GM12878 (cell line): ENCODE measurements at regions not wholly inside any gene's neighbourhood (a gene's known extent, or its start where the extent isn't known, plus 50 kb on each side); places are given as distances from the start of the nearest gene placed in this dataset.

Source experiments
- ATAC-seq: fragments of 200-7000 bp; cut with Tn5 transposase; 3 replicates; pipeline ENCODE4 v1.9.1; 2020; ENCODE audit warnings: mild to moderate bottlenecking, moderate library complexity
- BruUV-seq: library from RNA; stranded (reverse); fragments of 400-500 nt; replicated peaks from 2 replicates; lab custom pipeline; 2021; lab: Mats Ljungman, UMichigan
- CTCF ChIA-PET: fragments of 300-600 bp; sonication (Branson Sonifier 250); formaldehyde crosslinking; extraction: SDS; loops from one replicate; lab custom pipeline; 2021; ENCODE audit warnings: inconsistent platforms; lab: Yijun Ruan, JAX
- POLR2A ChIA-PET: fragments of 350-600 bp; formaldehyde crosslinking; extraction: SDS; loops from one replicate; lab custom pipeline; 2021; ENCODE audit warnings: inconsistent platforms; lab: Charles Lee
- RAD21 ChIA-PET: fragments of 300-600 bp; sonication (Branson Sonifier 250); formaldehyde crosslinking; loops from one replicate; lab custom pipeline; 2023; ENCODE audit warnings: antibody characterized with exemption; ENCODE audit not compliant: unreplicated experiment; lab: Charles Lee
- SMC1A ChIA-PET: fragments of 300-600 bp; sonication (Branson Sonifier 250); formaldehyde crosslinking; loops from one replicate; lab custom pipeline; 2023; ENCODE audit not compliant: unreplicated experiment, uncharacterized antibody; lab: Charles Lee
- DNase-seq: peaks from one replicate; pipeline ENCODE4 v3.0.0-alpha.2; 2011; ENCODE audit warnings: low read depth, low spot score
- FAIRE-seq: peaks from 3 replicates; lab custom pipeline; 2011; peaks lifted over from hg19 to GRCh38; lab: Jason Lieb, UNC
- H2AFZ ChIP-seq: 2 replicates; pipeline ENCODE4 v1.6.0; 2011; ENCODE audit warnings: low read depth, low read length, control low read depth; ENCODE audit not compliant: control insufficient read depth
- H3K27ac ChIP-seq: 2 replicates; pipeline ENCODE4 v1.5.1; 2011; ENCODE audit warnings: control low read depth; ENCODE audit not compliant: control insufficient read depth, insufficient read depth
- H3K27me3 ChIP-seq, 2 experiments: replicated peaks in 1 of 2; 2 replicates each; pipeline versions ENCODE4 v1.6.0 to v1.6.1; 2011; ENCODE audit warnings: low read length in 1 of 2; ENCODE audit not compliant: control insufficient read depth in 2 of 2, insufficient read depth in 2 of 2
- H3K36me3 ChIP-seq, 2 experiments: 2 replicates each; pipeline ENCODE4 v1.5.1; 2011; ENCODE audit warnings: low read length in 1 of 2; ENCODE audit not compliant: control insufficient read depth in 2 of 2, insufficient read depth in 2 of 2
- H3K4me1 ChIP-seq: 2 replicates; pipeline ENCODE4 v1.6.1; 2011; ENCODE audit warnings: mild to moderate bottlenecking, low read length, moderate library complexity, mixed read lengths; ENCODE audit not compliant: control insufficient read depth, insufficient read depth
- H3K4me2 ChIP-seq: 2 replicates; pipeline ENCODE4 v1.6.0; 2011; ENCODE audit warnings: control low read depth; ENCODE audit not compliant: control insufficient read depth, insufficient read depth
- H3K4me3 ChIP-seq: fragments of 200-600 bp; sonication (generic); 2 replicates; pipeline ENCODE4 v1.5.1; 2016
- H3K79me2 ChIP-seq: 2 replicates; pipeline ENCODE4 v1.6.0; 2011; ENCODE audit warnings: low read length; ENCODE audit not compliant: control insufficient read depth, insufficient read depth
- H3K9ac ChIP-seq: 2 replicates; pipeline ENCODE4 v1.8.0; 2011; ENCODE audit warnings: low read length, control low read depth, mixed read lengths; ENCODE audit not compliant: control insufficient read depth, insufficient read depth
- H3K9me3 ChIP-seq: replicated peaks from 3 replicates; pipeline ENCODE4 v1.5.1; 2011; ENCODE audit warnings: mild to moderate bottlenecking, low read length; ENCODE audit not compliant: control insufficient read depth, insufficient read depth
- H4K20me1 ChIP-seq: 2 replicates; pipeline ENCODE4 v1.6.0; 2011; ENCODE audit not compliant: control insufficient read depth, insufficient read depth
- BACH1 ChIP-seq: fragments of 450-650 bp; IDR thresholded peaks from 2 replicates; pipeline ENCODE4 v1.6.1; 2017; ENCODE audit warnings: mild to moderate bottlenecking, borderline replicate concordance
- BCL11A ChIP-seq: IDR thresholded peaks from 2 replicates; pipeline ENCODE4 v1.6.1; 2011; ENCODE audit warnings: low read depth, low read length
- BMI1 ChIP-seq: fragments of 450-650 bp; IDR thresholded peaks from 2 replicates; pipeline ENCODE4 v1.6.1; 2016; ENCODE audit warnings: mild to moderate bottlenecking, moderate library complexity, borderline replicate concordance
- CBX3 ChIP-seq: fragments of 200-600 bp; sonication (generic); IDR thresholded peaks from 2 replicates; pipeline ENCODE4 v1.6.1; 2016; ENCODE audit warnings: low read depth, borderline replicate concordance
- CEBPB ChIP-seq, 2 experiments: fragments of 150-350 bp in 1 of 2; IDR thresholded peaks; 2 replicates each; pipeline ENCODE4 v1.6.1; 2012 to 2014; ENCODE audit warnings: low read depth in 2 of 2, low read length in 2 of 2, borderline replicate concordance in 1 of 2, inconsistent platforms in 1 of 2
- ETV6 ChIP-seq, 2 experiments: fragments of 450-650 bp in 1 of 2; IDR thresholded peaks in 1 of 2; conservative IDR thresholded peaks in 1 of 2; 2 replicates each; pipeline ENCODE4 v1.6.1; 2014; ENCODE audit warnings: antibody characterized with exemption in 1 of 2, borderline replicate concordance in 1 of 2, low read depth in 1 of 2, mild to moderate bottlenecking in 1 of 2, moderate library complexity in 1 of 2
- HDAC6 ChIP-seq: fragments of 200-600 bp; sonication (generic); IDR thresholded peaks from one replicate; pipeline ENCODE4 v1.8.0; 2017; ENCODE audit warnings: antibody characterized with exemption; ENCODE audit not compliant: unreplicated experiment
- JUND ChIP-seq: IDR thresholded peaks from 2 replicates; pipeline ENCODE4 v1.6.1; 2012; ENCODE audit warnings: low read depth, mild to moderate bottlenecking, low read length, improper control_type of control experiment, moderate library complexity
- KDM1A ChIP-seq: fragments of 200-600 bp; sonication (generic); IDR thresholded peaks from 2 replicates; pipeline ENCODE4 v1.6.1; 2016; ENCODE audit warnings: borderline replicate concordance
- MAX ChIP-seq: IDR thresholded peaks from 2 replicates; pipeline ENCODE4 v1.6.1; 2012; ENCODE audit warnings: low read depth, low read length, improper control_type of control experiment
- MEF2B ChIP-seq: fragments of 450-650 bp; IDR thresholded peaks from 2 replicates; pipeline ENCODE4 v1.6.1; 2018; ENCODE audit warnings: mild to moderate bottlenecking, moderate library complexity; ENCODE audit not compliant: partially characterized antibody, poor library complexity, severe bottlenecking
- NBN ChIP-seq: fragments of 450-650 bp; IDR thresholded peaks from 2 replicates; pipeline ENCODE4 v1.6.1; 2016
- POLR2AphosphoS5 ChIP-seq: IDR thresholded peaks from 2 replicates; pipeline ENCODE4 v1.6.1; 2011; ENCODE audit warnings: mild to moderate bottlenecking, low read length, inconsistent platforms
- PRDM15 ChIP-seq: fragments of 450-650 bp; formaldehyde crosslinking; IDR thresholded peaks from 2 replicates; pipeline ENCODE4 v1.4.0; 2020; ENCODE audit warnings: mild to moderate bottlenecking, moderate library complexity
- RCOR1 ChIP-seq: conservative IDR thresholded peaks from 2 replicates; pipeline ENCODE4 v1.6.1; 2012; ENCODE audit warnings: low read depth, low read length, improper control_type of control experiment
- SMAD1 ChIP-seq: fragments of 450-650 bp; IDR thresholded peaks from 2 replicates; pipeline ENCODE4 v1.6.1; 2018; ENCODE audit warnings: mild to moderate bottlenecking, low read depth; ENCODE audit not compliant: partially characterized antibody
- SP1 ChIP-seq: IDR thresholded peaks from one replicate; pipeline ENCODE4 v1.6.1; 2011; ENCODE audit warnings: low read depth, low read length
- ZNF687 ChIP-seq: fragments of 450-650 bp; IDR thresholded peaks from 2 replicates; pipeline ENCODE4 v1.6.1; 2017; ENCODE audit warnings: mild to moderate bottlenecking, moderate library complexity
- WGBS: methylation state at CpG from one replicate; pipeline ENCODE4 v1.1.6; 2016; ENCODE audit warnings: low lambda C conversion rate; ENCODE audit not compliant: insufficient replicate concordance, insufficient coverage; ENCODE audit errors: missing lambda C conversion rate; 5-methylcytosine and 5-hydroxymethylcytosine counted together
- in situ Hi-C: fragments of 300-500 bp; cut with MboI; formaldehyde crosslinking; loops from 9 replicates; pipeline ENCODE4 v1.14.3; 2018; ENCODE audit warnings: mixed read lengths
- intact Hi-C: fragments of 100-400 bp; cut with micrococcal nuclease; formaldehyde crosslinking; loops from one replicate; pipeline ENCODE4 v1.14.2; 2022; ENCODE audit not compliant: unreplicated experiment

GRCh38 chr3:17836919-17837318 lies 94.5 kb upstream of the TBC1D5 start:
- RAD21 ChIA-PET = no interaction called here
- Histone ChIP-seq H3K4me2 (no peak overlapping the region), H3K79me2 (no peaks in the 10 kb centered on the region), H3K4me3 (no peak overlapping the region), H3K4me1 (no peaks in the 10 kb centered on the region), H3K27ac (no peak overlapping the region), H3K9me3 (no peaks in the 10 kb centered on the region), H2AFZ (no peak overlapping the region), H3K36me3 (no peaks in the 10 kb centered on the region), H3K9ac (no peak overlapping the region), H4K20me1 (no peaks in the 10 kb centered on the region), H3K27me3 (no peaks in the 10 kb centered on the region)
- SMC1A ChIA-PET = interaction anchor here (0.6 to 3.0 kb wide), 6 partner anchors 10 to 949 kb away, joined by 3 to 13 read pairs (median 3); no protein-coding TSS in a partner anchor
- CTCF ChIA-PET = interaction anchor here (0.8 to 2.5 kb wide), 4 partner anchors 192 to 423 kb away, joined by 3 to 10 read pairs (median 7); no protein-coding TSS in a partner anchor
- no peak for ATAC-seq
- in situ Hi-C loops (loop anchor here (5.0 to 25.0 kb wide), 3 partner anchors 405 to 1225 kb away; partner anchors contain the start of gene DAZL), intact Hi-C loops (no loop called here)
- no peak for FAIRE-seq
- POLR2A ChIA-PET = interaction anchor here (0.6 kb wide), 1 partner anchor 9 kb away, joined by 3 read pairs; no protein-coding TSS in a partner anchor
- 81% methylated on average over 6 of the region's 6 CpGs for WGBS
- TF ChIP-seq PRDM15 (CRISPR knock-in tag) (no peak), POLR2AphosphoS5 (no peak), SMAD1 (no peak), BMI1 (no peak), ETV6 (conservative IDR thresholded peaks at IDR 0.05 in 1 of 2, IDR thresholded peaks at IDR 0.05 in 1 of 2; ENCODE audit: borderline replicate concordance in 1 of 2, low read depth in 1 of 2) (no peak), NBN (no peak), MAX (no peak), MEF2B (no peak), BACH1 (no peak), JUND (no peak), RCOR1 (no peak), BCL11A (no peak), ZNF687 (no peak), SP1 (no peak), KDM1A (no peak), HDAC6 (no peak), CBX3 (no peak), CEBPB (IDR thresholded peaks at IDR 0.05; ENCODE audit: borderline replicate concordance in 1 of 2, low read depth in 2 of 2, low read length in 2 of 2) (no peak)
- BruUV-seq = no TSS peak
- no peak for DNase-seq
